A673 (cell line): ENCODE measurements at regions not wholly inside any gene's neighbourhood (a gene's known extent, or its start where the extent isn't known, plus 50 kb on each side); places are given as distances from the start of the nearest gene placed in this dataset.

ENCODE experiments used
- EZH2 ChIP-seq: fragments of 200-600 bp; sonication (generic); IDR thresholded peaks from 2 replicates; pipeline ENCODE4 v1.6.1; 2017; ENCODE audit warnings: borderline replicate concordance, low read depth, mild to moderate bottlenecking, mixed read lengths, antibody characterized with exemption, low read length; ENCODE audit not compliant: poor library complexity, severe bottlenecking
- TF ChIP-seq, protein P1 (sequence below): fragments of 300-800, 200-600 bp; sonication (generic); conservative IDR thresholded peaks from 2 replicates; pipeline ENCODE4 v1.5.1; 2017; ENCODE audit warnings: low read depth, mild to moderate bottlenecking, antibody characterized with exemption, low read length, moderate library complexity, mixed read lengths

- TF ChIP-seq, protein P1, sequence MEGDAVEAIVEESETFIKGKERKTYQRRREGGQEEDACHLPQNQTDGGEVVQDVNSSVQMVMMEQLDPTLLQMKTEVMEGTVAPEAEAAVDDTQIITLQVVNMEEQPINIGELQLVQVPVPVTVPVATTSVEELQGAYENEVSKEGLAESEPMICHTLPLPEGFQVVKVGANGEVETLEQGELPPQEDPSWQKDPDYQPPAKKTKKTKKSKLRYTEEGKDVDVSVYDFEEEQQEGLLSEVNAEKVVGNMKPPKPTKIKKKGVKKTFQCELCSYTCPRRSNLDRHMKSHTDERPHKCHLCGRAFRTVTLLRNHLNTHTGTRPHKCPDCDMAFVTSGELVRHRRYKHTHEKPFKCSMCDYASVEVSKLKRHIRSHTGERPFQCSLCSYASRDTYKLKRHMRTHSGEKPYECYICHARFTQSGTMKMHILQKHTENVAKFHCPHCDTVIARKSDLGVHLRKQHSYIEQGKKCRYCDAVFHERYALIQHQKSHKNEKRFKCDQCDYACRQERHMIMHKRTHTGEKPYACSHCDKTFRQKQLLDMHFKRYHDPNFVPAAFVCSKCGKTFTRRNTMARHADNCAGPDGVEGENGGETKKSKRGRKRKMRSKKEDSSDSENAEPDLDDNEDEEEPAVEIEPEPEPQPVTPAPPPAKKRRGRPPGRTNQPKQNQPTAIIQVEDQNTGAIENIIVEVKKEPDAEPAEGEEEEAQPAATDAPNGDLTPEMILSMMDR: no peak
- TF ChIP-seq EZH2: no peak
Measured at GRCh38 chr10:44293306-44293778, 91.6 kb downstream of the CXCL12 start.
